HCT116 (cell line): ENCODE measurements at regions not wholly inside any gene's neighbourhood (a gene's known extent, or its start where the extent isn't known, plus 50 kb on each side); places are given as distances from the start of the nearest gene placed in this dataset.

Experiments
- ATAC-seq: fragments of 200-7000 bp; cut with Tn5 transposase; 2 replicates; pipeline ENCODE4 v1.9.1; 2020; ENCODE audit warnings: mild to moderate bottlenecking, moderate library complexity
- BruUV-seq: library from RNA; stranded (reverse); fragments of 400-500 nt; replicated peaks from 2 replicates; lab custom pipeline; 2021; lab: Mats Ljungman, UMichigan
- CTCF ChIA-PET: fragments of 300-600 bp; sonication (Branson Sonifier 250); formaldehyde crosslinking; loops from one replicate; lab custom pipeline; 2021; ENCODE audit warnings: antibody characterized with exemption; lab: Charles Lee
- POLR2A ChIA-PET: fragments of 300-600, 350-600 bp; sonication (Branson Sonifier 250); formaldehyde crosslinking; loops from one replicate; lab custom pipeline; 2021; ENCODE audit warnings: antibody characterized with exemption; lab: Charles Lee
- RAD21 ChIA-PET, 2 experiments: fragments of 300-600 bp; sonication (Branson Sonifier 250); formaldehyde crosslinking; loops; one replicate each; lab custom pipeline; 2023; ENCODE audit warnings: low total read pairs in 2 of 2; ENCODE audit not compliant: uncharacterized antibody in 2 of 2, unreplicated experiment in 2 of 2, low non-redundant PET in 1 of 2; lab: Charles Lee
- DNase-seq: peaks from one replicate; pipeline ENCODE4 v3.0.0-alpha.2; 2010; ENCODE audit warnings: low read depth, low spot score
- H2AFZ ChIP-seq: fragments of 200-600 bp; shearing (Covaris generic), sonication (generic); 2 replicates; pipeline ENCODE4 v1.6.1; 2017; ENCODE audit warnings: low read depth, mixed run types, mixed read lengths, antibody characterized with exemption, low read length; ENCODE audit not compliant: poor library complexity, severe bottlenecking
- H3K27ac ChIP-seq: 2 replicates; pipeline ENCODE4 v1.5.1; 2012; ENCODE audit warnings: low read depth, low read length
- H3K27me3 ChIP-seq: fragments of 200-600 bp; sonication (generic); 2 replicates; pipeline ENCODE4 v1.6.1; 2016; ENCODE audit warnings: mixed run types, low read length, mixed read lengths; ENCODE audit not compliant: insufficient read depth
- H3K36me3 ChIP-seq, 2 experiments: fragments of 200-500 bp in 1 of 2; fragments of 200-600 bp in 1 of 2; sonication (Bioruptor generic) in 1 of 2; sonication (generic) in 1 of 2; 2 replicates each; pipeline versions ENCODE4 v1.5.1 to v1.6.1; 2014 to 2016; ENCODE audit warnings: low read length in 2 of 2, inconsistent platforms in 1 of 2, mixed read lengths in 1 of 2, mixed run types in 1 of 2; ENCODE audit not compliant: insufficient read depth in 2 of 2, control insufficient read depth in 1 of 2
- H3K4me1 ChIP-seq, 2 experiments: fragments of 200-600 bp in 1 of 2; sonication (generic) in 1 of 2; 2 replicates each; pipeline versions ENCODE4 v1.5.1 to v1.6.1; 2012 to 2017; ENCODE audit warnings: low read length in 2 of 2, inconsistent platforms in 1 of 2, mild to moderate bottlenecking in 1 of 2, mixed read lengths in 1 of 2, mixed run types in 1 of 2, moderate library complexity in 1 of 2; ENCODE audit not compliant: insufficient read depth in 2 of 2, control insufficient read depth in 1 of 2
- H3K4me2 ChIP-seq: fragments of 200-600 bp; sonication (generic); 2 replicates; pipeline ENCODE4 v1.6.1; 2017; ENCODE audit warnings: mixed run types, low read length, mixed read lengths
- H3K4me3 ChIP-seq, 2 experiments: fragments of 200-600 bp in 1 of 2; sonication (generic) in 1 of 2; replicated peaks in 1 of 2; 2 replicates each; pipeline ENCODE4 v1.5.1; 2011 to 2016; ENCODE audit warnings: low read length in 2 of 2, control low read depth in 1 of 2, low read depth in 1 of 2, mild to moderate bottlenecking in 1 of 2, mixed read lengths in 1 of 2, mixed run types in 1 of 2
- H3K79me2 ChIP-seq: fragments of 200-600 bp; sonication (generic); 2 replicates; pipeline ENCODE4 v1.6.1; 2017; ENCODE audit warnings: mild to moderate bottlenecking, mixed run types, low read length, moderate library complexity, mixed read lengths; ENCODE audit not compliant: insufficient read depth
- H3K9ac ChIP-seq: fragments of 200-600 bp; sonication (generic); 2 replicates; pipeline ENCODE4 v1.6.1; 2016; ENCODE audit warnings: low read length, mixed read lengths
- H3K9me2 ChIP-seq: fragments of 200-600 bp; sonication (generic), shearing (Covaris generic); 2 replicates; pipeline ENCODE4 v1.6.1; 2017; ENCODE audit warnings: mixed run types, mild to moderate bottlenecking, moderate library complexity; ENCODE audit not compliant: insufficient read depth
- H3K9me3 ChIP-seq, 2 experiments: fragments of 200-500 bp in 1 of 2; fragments of 200-600 bp in 1 of 2; sonication (Bioruptor generic) in 1 of 2; sonication (generic) in 1 of 2; 2 replicates each; pipeline ENCODE4 v1.6.1; 2014 to 2017; ENCODE audit warnings: low read length in 2 of 2, mixed read lengths in 2 of 2, inconsistent platforms in 1 of 2, low read depth in 1 of 2, mild to moderate bottlenecking in 1 of 2, mixed run types in 1 of 2, moderate library complexity in 1 of 2; ENCODE audit not compliant: control insufficient read depth in 1 of 2, insufficient read depth in 1 of 2
- H4K20me1 ChIP-seq: fragments of 200-600 bp; sonication (generic), shearing (Covaris generic); 2 replicates; pipeline ENCODE4 v1.6.1; 2017; ENCODE audit warnings: mixed run types, mild to moderate bottlenecking, moderate library complexity; ENCODE audit not compliant: insufficient read depth
- EGR1 ChIP-seq: IDR thresholded peaks from 2 replicates; pipeline ENCODE4 v1.6.1; 2012; ENCODE audit warnings: low read depth
- ELF1 ChIP-seq: IDR thresholded peaks from 2 replicates; pipeline ENCODE4 v1.6.1; 2012; ENCODE audit warnings: low read depth, borderline replicate concordance
- EZH2 ChIP-seq: fragments of 200-600 bp; sonication (generic); IDR thresholded peaks from 2 replicates; pipeline ENCODE4 v1.6.1; 2017; ENCODE audit warnings: antibody characterized with exemption, mixed run types
- FOSL1 ChIP-seq: IDR thresholded peaks from 2 replicates; pipeline ENCODE4 v1.6.1; 2012; ENCODE audit warnings: low read depth
- JUND ChIP-seq: IDR thresholded peaks from 2 replicates; pipeline ENCODE4 v1.6.1; 2012
- POLR2AphosphoS5 ChIP-seq: IDR thresholded peaks from 2 replicates; pipeline ENCODE4 v1.6.1; 2011; ENCODE audit warnings: mild to moderate bottlenecking, low read depth, low read length, moderate library complexity
- RAD21 ChIP-seq: IDR thresholded peaks from 2 replicates; pipeline ENCODE4 v1.6.1; 2012; ENCODE audit warnings: low read depth, mild to moderate bottlenecking
- SIN3A ChIP-seq: IDR thresholded peaks from 2 replicates; pipeline ENCODE4 v1.6.1; 2012; ENCODE audit warnings: low read depth
- SP1 ChIP-seq: IDR thresholded peaks from 2 replicates; pipeline ENCODE4 v1.6.1; 2012; ENCODE audit warnings: low read depth
- SRF ChIP-seq: IDR thresholded peaks from 2 replicates; pipeline ENCODE4 v1.6.1; 2012; ENCODE audit warnings: low read depth
- TCF7L2 ChIP-seq: IDR thresholded peaks from 2 replicates; pipeline ENCODE4 v1.7.0; 2011; ENCODE audit warnings: borderline replicate concordance, inconsistent platforms; ENCODE audit not compliant: insufficient read depth, insufficient read length; ENCODE audit errors: extremely low read depth
- ZFX ChIP-seq: fragments of 450-650 bp; IDR thresholded peaks from 2 replicates; pipeline ENCODE4 v1.6.1; 2017
- ZNF274 ChIP-seq: fragments of 200-500 bp; sonication (Bioruptor generic); IDR thresholded peaks from 2 replicates; pipeline ENCODE4 v1.6.1; 2014; ENCODE audit warnings: mild to moderate bottlenecking, low read depth, low read length, inconsistent platforms
- intact Hi-C: fragments of 100-400 bp; cut with micrococcal nuclease; formaldehyde crosslinking; loops from 2 replicates; pipeline ENCODE4 v1.10.0; 2022
- TF ChIP-seq, protein P1 (sequence below): IDR thresholded peaks from 2 replicates; pipeline ENCODE4 v1.6.1; 2012
- TF ChIP-seq, protein P2 (sequence below): IDR thresholded peaks from 2 replicates; pipeline ENCODE4 v1.6.1; 2012; ENCODE audit warnings: low read depth
- TF ChIP-seq, protein P3 (sequence below), 3 experiments: fragments of 200-600 bp in 1 of 3; sonication (generic) in 1 of 3; IDR thresholded peaks in 2 of 3; conservative IDR thresholded peaks in 1 of 3; 2 replicates each; pipeline ENCODE4 v1.5.1; 2012 to 2017; ENCODE audit warnings: low read depth in 2 of 3, low read length in 2 of 3, antibody characterized with exemption in 1 of 3, borderline replicate concordance in 1 of 3, control low read depth in 1 of 3, mild to moderate bottlenecking in 1 of 3, mixed read lengths in 1 of 3, mixed run types in 1 of 3, moderate library complexity in 1 of 3; ENCODE audit not compliant: insufficient read depth in 1 of 3
- TF ChIP-seq, protein P4 (sequence below): IDR thresholded peaks from 2 replicates; pipeline ENCODE4 v1.6.1; 2012

DNA sequence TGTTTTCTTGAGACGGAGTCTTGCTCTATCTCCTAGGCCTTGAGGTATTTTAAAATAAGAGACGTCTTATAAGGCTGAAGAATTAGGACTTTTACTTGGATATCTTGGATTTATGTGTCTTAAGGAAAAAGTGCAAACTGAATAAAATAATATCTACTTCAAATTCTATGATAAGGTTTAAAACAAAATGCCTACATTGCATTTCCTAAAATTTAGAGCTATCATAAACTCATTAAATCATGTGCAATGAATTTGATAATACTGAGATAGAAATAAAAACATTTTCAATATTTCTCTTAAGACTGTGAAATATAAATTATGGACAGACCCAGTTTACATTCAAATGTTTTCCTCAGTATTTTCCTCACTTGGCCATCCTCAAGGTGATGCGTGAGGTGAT, 729.5 kb upstream of the LMO3 start:
- H3K4me2 ChIP-seq: no peak overlapping the region
- ChIA-PET RAD21 (no interaction called here), CTCF (no interaction called here), POLR2A (no interaction called here)
- no peak overlapping the region for H3K9ac ChIP-seq
- intact Hi-C loops: no loop called here
- ATAC-seq: no peak
- H3K9me3 ChIP-seq: no peaks in the 10 kb centered on the region
- H3K79me2 ChIP-seq: no peaks in the 10 kb centered on the region
- no peak overlapping the region for H3K4me3 ChIP-seq
- H3K4me1 ChIP-seq: peaks cover 0 to 9% of the 10 kb centered on the region in 2 experiments; a peak in 1 of 4 replicates
- H3K27me3 ChIP-seq: no peaks in the 10 kb centered on the region
- H3K27ac ChIP-seq: no peak overlapping the region
- no peaks in the 10 kb centered on the region; the same call in 1 of the 2 replicates for H3K9me2 ChIP-seq
- no peak for DNase-seq
- TF ChIP-seq TCF7L2 (no peak), ZNF274 (no peak)
- BruUV-seq: no TSS peak
- H2AFZ ChIP-seq: no peak overlapping the region
- H3K36me3 ChIP-seq: no peaks in the 10 kb centered on the region
- H4K20me1 ChIP-seq: no peaks in the 10 kb centered on the region

DNA sequence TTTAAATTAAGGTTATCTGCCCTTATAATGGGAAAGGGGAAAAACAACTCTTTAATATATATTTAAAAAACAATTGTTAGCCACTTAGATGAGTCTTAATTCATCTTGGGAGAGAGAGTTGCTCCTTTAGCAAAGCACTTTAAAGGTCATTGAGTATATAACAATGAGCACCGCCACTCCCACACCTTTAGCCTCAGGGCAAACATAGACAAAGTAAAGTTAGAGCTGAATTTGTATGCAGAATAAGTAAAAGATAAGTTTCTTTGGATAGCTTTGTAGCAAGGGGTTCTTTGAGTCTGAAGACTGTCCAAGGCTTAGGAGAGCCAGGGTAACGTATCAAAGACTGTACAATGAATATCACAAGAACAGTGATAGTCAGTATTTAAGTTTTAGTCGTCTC, 728.8 kb upstream of the LMO3 start:
- CTCF ChIA-PET: no interaction called here
- no peaks in the 10 kb centered on the region for H3K27me3 ChIP-seq
- TF ChIP-seq ELF1: no peak
- TF ChIP-seq ZFX: no peak
- no peak for TF ChIP-seq SP1
- TF ChIP-seq SRF: no peak
- no peak for TF ChIP-seq JUND
- TF ChIP-seq, protein P1, sequence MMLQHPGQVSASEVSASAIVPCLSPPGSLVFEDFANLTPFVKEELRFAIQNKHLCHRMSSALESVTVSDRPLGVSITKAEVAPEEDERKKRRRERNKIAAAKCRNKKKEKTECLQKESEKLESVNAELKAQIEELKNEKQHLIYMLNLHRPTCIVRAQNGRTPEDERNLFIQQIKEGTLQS: no peak
- no peak for TF ChIP-seq RAD21
- no peak for TF ChIP-seq ZNF274
- no peak for TF ChIP-seq EGR1
- no peak for TF ChIP-seq SIN3A
- TF ChIP-seq POLR2AphosphoS5: no peak
- TF ChIP-seq, protein P2, sequence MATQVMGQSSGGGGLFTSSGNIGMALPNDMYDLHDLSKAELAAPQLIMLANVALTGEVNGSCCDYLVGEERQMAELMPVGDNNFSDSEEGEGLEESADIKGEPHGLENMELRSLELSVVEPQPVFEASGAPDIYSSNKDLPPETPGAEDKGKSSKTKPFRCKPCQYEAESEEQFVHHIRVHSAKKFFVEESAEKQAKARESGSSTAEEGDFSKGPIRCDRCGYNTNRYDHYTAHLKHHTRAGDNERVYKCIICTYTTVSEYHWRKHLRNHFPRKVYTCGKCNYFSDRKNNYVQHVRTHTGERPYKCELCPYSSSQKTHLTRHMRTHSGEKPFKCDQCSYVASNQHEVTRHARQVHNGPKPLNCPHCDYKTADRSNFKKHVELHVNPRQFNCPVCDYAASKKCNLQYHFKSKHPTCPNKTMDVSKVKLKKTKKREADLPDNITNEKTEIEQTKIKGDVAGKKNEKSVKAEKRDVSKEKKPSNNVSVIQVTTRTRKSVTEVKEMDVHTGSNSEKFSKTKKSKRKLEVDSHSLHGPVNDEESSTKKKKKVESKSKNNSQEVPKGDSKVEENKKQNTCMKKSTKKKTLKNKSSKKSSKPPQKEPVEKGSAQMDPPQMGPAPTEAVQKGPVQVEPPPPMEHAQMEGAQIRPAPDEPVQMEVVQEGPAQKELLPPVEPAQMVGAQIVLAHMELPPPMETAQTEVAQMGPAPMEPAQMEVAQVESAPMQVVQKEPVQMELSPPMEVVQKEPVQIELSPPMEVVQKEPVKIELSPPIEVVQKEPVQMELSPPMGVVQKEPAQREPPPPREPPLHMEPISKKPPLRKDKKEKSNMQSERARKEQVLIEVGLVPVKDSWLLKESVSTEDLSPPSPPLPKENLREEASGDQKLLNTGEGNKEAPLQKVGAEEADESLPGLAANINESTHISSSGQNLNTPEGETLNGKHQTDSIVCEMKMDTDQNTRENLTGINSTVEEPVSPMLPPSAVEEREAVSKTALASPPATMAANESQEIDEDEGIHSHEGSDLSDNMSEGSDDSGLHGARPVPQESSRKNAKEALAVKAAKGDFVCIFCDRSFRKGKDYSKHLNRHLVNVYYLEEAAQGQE: no peak
- TF ChIP-seq, protein P3, sequence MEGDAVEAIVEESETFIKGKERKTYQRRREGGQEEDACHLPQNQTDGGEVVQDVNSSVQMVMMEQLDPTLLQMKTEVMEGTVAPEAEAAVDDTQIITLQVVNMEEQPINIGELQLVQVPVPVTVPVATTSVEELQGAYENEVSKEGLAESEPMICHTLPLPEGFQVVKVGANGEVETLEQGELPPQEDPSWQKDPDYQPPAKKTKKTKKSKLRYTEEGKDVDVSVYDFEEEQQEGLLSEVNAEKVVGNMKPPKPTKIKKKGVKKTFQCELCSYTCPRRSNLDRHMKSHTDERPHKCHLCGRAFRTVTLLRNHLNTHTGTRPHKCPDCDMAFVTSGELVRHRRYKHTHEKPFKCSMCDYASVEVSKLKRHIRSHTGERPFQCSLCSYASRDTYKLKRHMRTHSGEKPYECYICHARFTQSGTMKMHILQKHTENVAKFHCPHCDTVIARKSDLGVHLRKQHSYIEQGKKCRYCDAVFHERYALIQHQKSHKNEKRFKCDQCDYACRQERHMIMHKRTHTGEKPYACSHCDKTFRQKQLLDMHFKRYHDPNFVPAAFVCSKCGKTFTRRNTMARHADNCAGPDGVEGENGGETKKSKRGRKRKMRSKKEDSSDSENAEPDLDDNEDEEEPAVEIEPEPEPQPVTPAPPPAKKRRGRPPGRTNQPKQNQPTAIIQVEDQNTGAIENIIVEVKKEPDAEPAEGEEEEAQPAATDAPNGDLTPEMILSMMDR (IDR thresholded peaks at IDR 0.05 in 2 of 3, conservative IDR thresholded peaks at IDR 0.05 in 1 of 3; ENCODE audit: borderline replicate concordance in 1 of 3, insufficient read depth in 1 of 3, low read depth in 2 of 3, low read length in 2 of 3): no peak
- TF ChIP-seq, protein P4, sequence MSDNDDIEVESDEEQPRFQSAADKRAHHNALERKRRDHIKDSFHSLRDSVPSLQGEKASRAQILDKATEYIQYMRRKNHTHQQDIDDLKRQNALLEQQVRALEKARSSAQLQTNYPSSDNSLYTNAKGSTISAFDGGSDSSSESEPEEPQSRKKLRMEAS: no peak
- TF ChIP-seq EZH2: no peak
- TF ChIP-seq FOSL1: no peak
- no TSS peak for BruUV-seq
- no peak overlapping the region for H3K4me3 ChIP-seq
- no peaks in the 10 kb centered on the region for H3K36me3 ChIP-seq
- H3K9ac ChIP-seq: no peak overlapping the region
- no peak overlapping the region for H3K27ac ChIP-seq
- H3K79me2 ChIP-seq: no peaks in the 10 kb centered on the region
- no peaks in the 10 kb centered on the region for H3K9me3 ChIP-seq
- H2AFZ ChIP-seq: no peak overlapping the region
- no peak overlapping the region for H3K4me2 ChIP-seq
- peaks cover 0 to 9% of the 10 kb centered on the region in 2 experiments; a peak in 1 of 4 replicates for H3K4me1 ChIP-seq
- ATAC-seq (no peak), DNase-seq (no peak)
- RAD21 ChIA-PET: no interaction called here
- POLR2A ChIA-PET: no interaction called here
- no peaks in the 10 kb centered on the region; the same call in 1 of the 2 replicates for H3K9me2 ChIP-seq
- intact Hi-C loops: no loop called here
- H4K20me1 ChIP-seq: no peaks in the 10 kb centered on the region
